DOHH2 (cell line): ENCODE measurements at regions not wholly inside any gene's neighbourhood (a gene's known extent, or its start where the extent isn't known, plus 50 kb on each side); places are given as distances from the start of the nearest gene placed in this dataset.

ENCODE experiments used
- EZH2phosphoT487 ChIP-seq: fragments of 200-600 bp; sonication (generic); IDR thresholded peaks from 2 replicates; pipeline ENCODE4 v1.6.1; 2017; ENCODE audit warnings: borderline replicate concordance, mild to moderate bottlenecking, antibody characterized with exemption, low read length, moderate library complexity, mixed read lengths
- TF ChIP-seq, protein P1 (sequence below): fragments of 200-600 bp; sonication (generic); IDR thresholded peaks from one replicate; pipeline ENCODE4 v1.5.1; 2014; ENCODE audit warnings: antibody characterized with exemption, mild to moderate bottlenecking, low read depth, low read length; ENCODE audit not compliant: poor library complexity, severe bottlenecking

DNA sequence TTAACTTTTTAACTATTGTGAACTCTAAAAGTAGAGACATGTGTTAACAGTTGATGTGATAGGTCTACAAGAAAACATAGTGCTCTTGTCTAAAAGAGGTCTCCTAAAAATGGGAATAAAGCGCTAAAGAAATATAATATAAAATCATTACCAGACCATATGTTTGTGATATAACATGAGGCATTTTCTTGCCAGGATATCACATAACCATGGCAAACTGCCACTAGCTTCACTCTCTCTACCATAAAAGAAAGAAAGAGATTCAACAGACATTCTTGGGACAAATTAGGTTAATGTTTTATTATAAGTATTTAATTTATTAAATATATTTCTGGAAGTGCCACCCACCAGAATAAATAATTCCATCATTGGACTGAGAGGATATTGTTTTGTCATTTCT lies 115.0 kb downstream of the TMEM26 start:
- TF ChIP-seq, protein P1, sequence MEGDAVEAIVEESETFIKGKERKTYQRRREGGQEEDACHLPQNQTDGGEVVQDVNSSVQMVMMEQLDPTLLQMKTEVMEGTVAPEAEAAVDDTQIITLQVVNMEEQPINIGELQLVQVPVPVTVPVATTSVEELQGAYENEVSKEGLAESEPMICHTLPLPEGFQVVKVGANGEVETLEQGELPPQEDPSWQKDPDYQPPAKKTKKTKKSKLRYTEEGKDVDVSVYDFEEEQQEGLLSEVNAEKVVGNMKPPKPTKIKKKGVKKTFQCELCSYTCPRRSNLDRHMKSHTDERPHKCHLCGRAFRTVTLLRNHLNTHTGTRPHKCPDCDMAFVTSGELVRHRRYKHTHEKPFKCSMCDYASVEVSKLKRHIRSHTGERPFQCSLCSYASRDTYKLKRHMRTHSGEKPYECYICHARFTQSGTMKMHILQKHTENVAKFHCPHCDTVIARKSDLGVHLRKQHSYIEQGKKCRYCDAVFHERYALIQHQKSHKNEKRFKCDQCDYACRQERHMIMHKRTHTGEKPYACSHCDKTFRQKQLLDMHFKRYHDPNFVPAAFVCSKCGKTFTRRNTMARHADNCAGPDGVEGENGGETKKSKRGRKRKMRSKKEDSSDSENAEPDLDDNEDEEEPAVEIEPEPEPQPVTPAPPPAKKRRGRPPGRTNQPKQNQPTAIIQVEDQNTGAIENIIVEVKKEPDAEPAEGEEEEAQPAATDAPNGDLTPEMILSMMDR = no peak
- no peak for TF ChIP-seq EZH2phosphoT487
